HCT116 (cell line): ENCODE measurements at regions not wholly inside any gene's neighbourhood (a gene's known extent, or its start where the extent isn't known, plus 50 kb on each side); places are given as distances from the start of the nearest gene placed in this dataset.

Experiments
- ATAC-seq: fragments of 200-7000 bp; cut with Tn5 transposase; 2 replicates; pipeline ENCODE4 v1.9.1; 2020; ENCODE audit warnings: mild to moderate bottlenecking, moderate library complexity
- BruUV-seq: library from RNA; stranded (reverse); fragments of 400-500 nt; replicated peaks from 2 replicates; lab custom pipeline; 2021; lab: Mats Ljungman, UMichigan
- CTCF ChIA-PET: fragments of 300-600 bp; sonication (Branson Sonifier 250); formaldehyde crosslinking; loops from one replicate; lab custom pipeline; 2021; ENCODE audit warnings: antibody characterized with exemption; lab: Charles Lee
- POLR2A ChIA-PET: fragments of 300-600, 350-600 bp; sonication (Branson Sonifier 250); formaldehyde crosslinking; loops from one replicate; lab custom pipeline; 2021; ENCODE audit warnings: antibody characterized with exemption; lab: Charles Lee
- RAD21 ChIA-PET, 2 experiments: fragments of 300-600 bp; sonication (Branson Sonifier 250); formaldehyde crosslinking; loops; one replicate each; lab custom pipeline; 2023; ENCODE audit warnings: low total read pairs in 2 of 2; ENCODE audit not compliant: uncharacterized antibody in 2 of 2, unreplicated experiment in 2 of 2, low non-redundant PET in 1 of 2; lab: Charles Lee
- DNase-seq: peaks from one replicate; pipeline ENCODE4 v3.0.0-alpha.2; 2010; ENCODE audit warnings: low read depth, low spot score
- H2AFZ ChIP-seq: fragments of 200-600 bp; shearing (Covaris generic), sonication (generic); 2 replicates; pipeline ENCODE4 v1.6.1; 2017; ENCODE audit warnings: low read depth, mixed run types, mixed read lengths, antibody characterized with exemption, low read length; ENCODE audit not compliant: poor library complexity, severe bottlenecking
- H3K27ac ChIP-seq: 2 replicates; pipeline ENCODE4 v1.5.1; 2012; ENCODE audit warnings: low read depth, low read length
- H3K27me3 ChIP-seq: fragments of 200-600 bp; sonication (generic); 2 replicates; pipeline ENCODE4 v1.6.1; 2016; ENCODE audit warnings: mixed run types, low read length, mixed read lengths; ENCODE audit not compliant: insufficient read depth
- H3K36me3 ChIP-seq, 2 experiments: fragments of 200-500 bp in 1 of 2; fragments of 200-600 bp in 1 of 2; sonication (Bioruptor generic) in 1 of 2; sonication (generic) in 1 of 2; 2 replicates each; pipeline versions ENCODE4 v1.5.1 to v1.6.1; 2014 to 2016; ENCODE audit warnings: low read length in 2 of 2, inconsistent platforms in 1 of 2, mixed read lengths in 1 of 2, mixed run types in 1 of 2; ENCODE audit not compliant: insufficient read depth in 2 of 2, control insufficient read depth in 1 of 2
- H3K4me1 ChIP-seq, 2 experiments: fragments of 200-600 bp in 1 of 2; sonication (generic) in 1 of 2; 2 replicates each; pipeline versions ENCODE4 v1.5.1 to v1.6.1; 2012 to 2017; ENCODE audit warnings: low read length in 2 of 2, inconsistent platforms in 1 of 2, mild to moderate bottlenecking in 1 of 2, mixed read lengths in 1 of 2, mixed run types in 1 of 2, moderate library complexity in 1 of 2; ENCODE audit not compliant: insufficient read depth in 2 of 2, control insufficient read depth in 1 of 2
- H3K4me2 ChIP-seq: fragments of 200-600 bp; sonication (generic); 2 replicates; pipeline ENCODE4 v1.6.1; 2017; ENCODE audit warnings: mixed run types, low read length, mixed read lengths
- H3K4me3 ChIP-seq, 2 experiments: fragments of 200-600 bp in 1 of 2; sonication (generic) in 1 of 2; replicated peaks in 1 of 2; 2 replicates each; pipeline ENCODE4 v1.5.1; 2011 to 2016; ENCODE audit warnings: low read length in 2 of 2, control low read depth in 1 of 2, low read depth in 1 of 2, mild to moderate bottlenecking in 1 of 2, mixed read lengths in 1 of 2, mixed run types in 1 of 2
- H3K79me2 ChIP-seq: fragments of 200-600 bp; sonication (generic); 2 replicates; pipeline ENCODE4 v1.6.1; 2017; ENCODE audit warnings: mild to moderate bottlenecking, mixed run types, low read length, moderate library complexity, mixed read lengths; ENCODE audit not compliant: insufficient read depth
- H3K9ac ChIP-seq: fragments of 200-600 bp; sonication (generic); 2 replicates; pipeline ENCODE4 v1.6.1; 2016; ENCODE audit warnings: low read length, mixed read lengths
- H3K9me2 ChIP-seq: fragments of 200-600 bp; sonication (generic), shearing (Covaris generic); 2 replicates; pipeline ENCODE4 v1.6.1; 2017; ENCODE audit warnings: mixed run types, mild to moderate bottlenecking, moderate library complexity; ENCODE audit not compliant: insufficient read depth
- H3K9me3 ChIP-seq, 2 experiments: fragments of 200-500 bp in 1 of 2; fragments of 200-600 bp in 1 of 2; sonication (Bioruptor generic) in 1 of 2; sonication (generic) in 1 of 2; 2 replicates each; pipeline ENCODE4 v1.6.1; 2014 to 2017; ENCODE audit warnings: low read length in 2 of 2, mixed read lengths in 2 of 2, inconsistent platforms in 1 of 2, low read depth in 1 of 2, mild to moderate bottlenecking in 1 of 2, mixed run types in 1 of 2, moderate library complexity in 1 of 2; ENCODE audit not compliant: control insufficient read depth in 1 of 2, insufficient read depth in 1 of 2
- H4K20me1 ChIP-seq: fragments of 200-600 bp; sonication (generic), shearing (Covaris generic); 2 replicates; pipeline ENCODE4 v1.6.1; 2017; ENCODE audit warnings: mixed run types, mild to moderate bottlenecking, moderate library complexity; ENCODE audit not compliant: insufficient read depth
- CEBPB ChIP-seq: IDR thresholded peaks from 2 replicates; pipeline ENCODE4 v1.6.1; 2012; ENCODE audit warnings: low read depth
- CTCF ChIP-seq, 3 experiments: fragments of 200-600 bp in 1 of 3; sonication (generic) in 1 of 3; IDR thresholded peaks in 2 of 3; conservative IDR thresholded peaks in 1 of 3; 2 replicates each; pipeline ENCODE4 v1.5.1; 2012 to 2017; ENCODE audit warnings: low read depth in 2 of 3, low read length in 2 of 3, antibody characterized with exemption in 1 of 3, borderline replicate concordance in 1 of 3, control low read depth in 1 of 3, mild to moderate bottlenecking in 1 of 3, mixed read lengths in 1 of 3, mixed run types in 1 of 3, moderate library complexity in 1 of 3; ENCODE audit not compliant: insufficient read depth in 1 of 3
- EZH2phosphoT487 ChIP-seq: fragments of 200-600 bp; IDR thresholded peaks from 2 replicates; pipeline ENCODE4 v1.6.1; 2018; ENCODE audit warnings: antibody characterized with exemption, borderline replicate concordance
- MAX ChIP-seq: IDR thresholded peaks from 2 replicates; pipeline ENCODE4 v1.6.1; 2012
- REST ChIP-seq: IDR thresholded peaks from 2 replicates; pipeline ENCODE4 v1.6.1; 2012; ENCODE audit warnings: low read depth
- SIN3A ChIP-seq: IDR thresholded peaks from 2 replicates; pipeline ENCODE4 v1.6.1; 2012; ENCODE audit warnings: low read depth
- SP1 ChIP-seq: IDR thresholded peaks from 2 replicates; pipeline ENCODE4 v1.6.1; 2012; ENCODE audit warnings: low read depth
- SRF ChIP-seq: IDR thresholded peaks from 2 replicates; pipeline ENCODE4 v1.6.1; 2012; ENCODE audit warnings: low read depth
- intact Hi-C: fragments of 100-400 bp; cut with micrococcal nuclease; formaldehyde crosslinking; loops from 2 replicates; pipeline ENCODE4 v1.10.0; 2022

GRCh38 chr11:97883086-97883485 lies 1137.7 kb upstream of the CNTN5 start:
- Histone ChIP-seq H3K27me3 (no peaks in the 10 kb centered on the region), H3K9me3 (peaks cover 0 to 3% of the 10 kb centered on the region in 2 experiments; a peak in 2 of 4 replicates), H3K27ac (no peak overlapping the region), H3K4me2 (no peak overlapping the region), H3K79me2 (no peaks in the 10 kb centered on the region), H3K4me3 (no peak overlapping the region), H3K9ac (no peak overlapping the region), H3K36me3 (no peaks in the 10 kb centered on the region), H3K9me2 (no peaks in the 10 kb centered on the region), H3K4me1 (no peaks in the 10 kb centered on the region), H2AFZ (no peak overlapping the region), H4K20me1 (no peaks in the 10 kb centered on the region)
- ATAC-seq (no peak), DNase-seq (no peak)
- intact Hi-C loops: no loop called here
- TF ChIP-seq EZH2phosphoT487 (no peak), CTCF (IDR thresholded peaks at IDR 0.05 in 2 of 3, conservative IDR thresholded peaks at IDR 0.05 in 1 of 3; ENCODE audit: borderline replicate concordance in 1 of 3, insufficient read depth in 1 of 3, low read depth in 2 of 3, low read length in 2 of 3) (no peak), SIN3A (no peak), REST (no peak), CEBPB (no peak), MAX (no peak), SP1 (no peak), SRF (no peak)
- no TSS peak for BruUV-seq
- ChIA-PET POLR2A (no interaction called here), RAD21 (no interaction called here), CTCF (no interaction called here)
